ENCODE measurements at regions not wholly inside any gene's neighbourhood (a gene's known extent, or its start where the extent isn't known, plus 50 kb on each side); places are given as distances from the start of the nearest gene placed in this dataset.
"Not testable (repeated sequence)": the region's sequence is repeated elsewhere in the genome, so short reads cannot be mapped to it uniquely, and the experiment has no call there.

- intact Hi-C loops (cut with micrococcal nuclease): no loop called here
Measured at GRCh38 chr1:199811163-199811562, 216.3 kb upstream of the NR5A2 start.

- intact Hi-C loops (cut with micrococcal nuclease): no loop called here
Measured at GRCh38 chr1:199813198-199813597, 214.3 kb upstream of the NR5A2 start.

GRCh38 chr1:199815947-199816346 lies 211.6 kb upstream of the NR5A2 start:
- intact Hi-C loops (cut with micrococcal nuclease): no loop called here

- intact Hi-C loops (cut with micrococcal nuclease): no loop called here
Measured at GRCh38 chr1:199817266-199817665, 210.2 kb upstream of the NR5A2 start.

GRCh38 chr1:199821029-199821779 lies 206.3 kb upstream of the NR5A2 start:
- intact Hi-C loops (cut with micrococcal nuclease): no loop called here

- intact Hi-C loops (cut with micrococcal nuclease): no loop called here
Measured at GRCh38 chr1:199832451-199832850, 195.1 kb upstream of the NR5A2 start.

- intact Hi-C loops (cut with micrococcal nuclease): no loop called here
Measured at GRCh38 chr1:199834711-199835110, 192.8 kb upstream of the NR5A2 start.

GRCh38 chr1:199836430-199836829 lies 191.1 kb upstream of the NR5A2 start:
- intact Hi-C loops (cut with micrococcal nuclease): no loop called here

GRCh38 chr1:199837321-199837720 lies 190.2 kb upstream of the NR5A2 start:
- intact Hi-C loops (cut with micrococcal nuclease): no loop called here

GRCh38 chr1:199839608-199840007 lies 187.9 kb upstream of the NR5A2 start:
- intact Hi-C loops (cut with micrococcal nuclease): not testable (repeated sequence)

GRCh38 chr1:199843096-199843495 lies 184.4 kb upstream of the NR5A2 start:
- intact Hi-C loops (cut with micrococcal nuclease): not testable (repeated sequence)

GRCh38 chr1:199843861-199844260 lies 183.6 kb upstream of the NR5A2 start:
- intact Hi-C loops (cut with micrococcal nuclease): no loop called here

- intact Hi-C loops (cut with micrococcal nuclease): no loop called here
Measured at GRCh38 chr1:199847021-199847420, 180.5 kb upstream of the NR5A2 start.

GRCh38 chr1:199851439-199852140 lies 175.9 kb upstream of the NR5A2 start:
- intact Hi-C loops (cut with micrococcal nuclease): no loop called here

GRCh38 chr1:199854686-199855321 lies 172.7 kb upstream of the NR5A2 start:
- intact Hi-C loops (cut with micrococcal nuclease): no loop called here

- intact Hi-C loops (cut with micrococcal nuclease): no loop called here
Measured at GRCh38 chr1:199855580-199855979, 171.9 kb upstream of the NR5A2 start.

- intact Hi-C loops (cut with micrococcal nuclease): no loop called here
Measured at GRCh38 chr1:199856216-199856780, 171.2 kb upstream of the NR5A2 start.

GRCh38 chr1:199857108-199857507 lies 170.4 kb upstream of the NR5A2 start:
- intact Hi-C loops (cut with micrococcal nuclease): no loop called here

- intact Hi-C loops (cut with micrococcal nuclease): no loop called here
Measured at GRCh38 chr1:199857516-199857915, 170.0 kb upstream of the NR5A2 start.

GRCh38 chr1:199858171-199858570 lies 169.3 kb upstream of the NR5A2 start:
- intact Hi-C loops (cut with micrococcal nuclease): no loop called here

- intact Hi-C loops (cut with micrococcal nuclease): no loop called here
Measured at GRCh38 chr1:199858856-199859255, 168.7 kb upstream of the NR5A2 start.

- intact Hi-C loops (cut with micrococcal nuclease): no loop called here
Measured at GRCh38 chr1:199859491-199859933, 168.0 kb upstream of the NR5A2 start.
